NCI-H82 treated with DMSO at 0.1 percent for 48 hours (cell line): ENCODE measurements at regions not wholly inside any gene's neighbourhood (a gene's known extent, or its start where the extent isn't known, plus 50 kb on each side); places are given as distances from the start of the nearest gene placed in this dataset.
"Not testable (repeated sequence)": the region's sequence is repeated elsewhere in the genome, so short reads cannot be mapped to it uniquely, and the experiment has no call there.

Experiments used
- DNase-seq: peaks from one replicate; lab custom pipeline; 2025; ENCODE audit not compliant: unreplicated experiment; lab: John Stamatoyannopoulos, UW

DNA sequence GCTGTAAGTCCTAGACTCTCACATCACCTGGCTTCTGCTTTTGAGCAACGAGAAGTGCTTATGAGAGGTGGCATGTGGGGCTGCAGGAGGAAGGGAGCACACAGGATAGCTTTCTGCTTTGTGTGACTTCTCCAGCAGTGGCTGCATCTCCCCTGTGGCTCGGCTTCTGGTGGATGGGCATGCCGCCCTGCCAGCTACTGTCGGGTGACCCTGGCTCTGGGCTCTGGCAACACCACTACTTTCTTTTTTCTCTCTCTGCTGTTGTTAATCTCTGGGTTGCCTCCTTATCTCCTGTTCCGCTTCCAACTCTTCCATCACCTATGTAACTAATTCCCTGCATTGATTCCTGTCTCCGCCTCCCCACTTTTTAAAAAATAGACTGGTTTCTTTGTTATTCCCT lies 209.1 kb upstream of the DAAM1 start:
- no peak for DNase-seq

DNA sequence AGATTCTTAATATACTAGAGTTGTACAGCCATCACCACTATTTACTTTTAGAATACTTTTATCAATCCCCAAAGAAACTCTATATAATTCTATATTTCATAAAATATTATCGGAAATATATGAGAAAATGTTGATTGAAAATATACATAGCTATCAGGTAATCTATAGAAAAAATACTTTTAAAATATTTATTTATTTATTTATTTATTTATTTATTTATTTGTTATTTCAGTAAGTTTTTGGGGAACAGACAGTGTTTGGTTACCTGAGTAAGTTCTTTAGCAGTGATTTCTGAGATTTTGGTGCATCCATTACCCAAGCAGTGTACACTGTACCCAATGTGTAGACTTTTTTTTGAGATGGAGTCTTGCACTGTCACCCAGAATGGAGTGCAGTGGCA lies 206.6 kb upstream of the DAAM1 start:
- no peak for DNase-seq

DNA sequence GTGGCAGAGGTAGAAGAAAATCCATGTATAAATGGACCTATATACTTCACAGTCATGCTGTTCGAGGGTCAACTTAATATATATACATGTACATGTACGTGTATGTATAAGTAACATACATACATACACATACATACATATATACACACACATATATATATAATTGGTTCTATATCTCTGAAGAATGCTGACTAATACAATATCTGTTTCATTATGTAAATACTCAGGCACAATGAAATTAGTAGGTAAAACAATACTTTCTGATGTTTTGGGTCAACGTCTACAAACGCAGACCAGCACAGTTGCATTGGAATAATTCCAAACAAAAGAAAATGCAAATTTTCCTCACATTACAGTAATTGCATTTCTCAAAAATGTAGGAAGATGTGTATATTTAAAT lies 202.7 kb upstream of the DAAM1 start:
- DNase-seq = no peak

DNA sequence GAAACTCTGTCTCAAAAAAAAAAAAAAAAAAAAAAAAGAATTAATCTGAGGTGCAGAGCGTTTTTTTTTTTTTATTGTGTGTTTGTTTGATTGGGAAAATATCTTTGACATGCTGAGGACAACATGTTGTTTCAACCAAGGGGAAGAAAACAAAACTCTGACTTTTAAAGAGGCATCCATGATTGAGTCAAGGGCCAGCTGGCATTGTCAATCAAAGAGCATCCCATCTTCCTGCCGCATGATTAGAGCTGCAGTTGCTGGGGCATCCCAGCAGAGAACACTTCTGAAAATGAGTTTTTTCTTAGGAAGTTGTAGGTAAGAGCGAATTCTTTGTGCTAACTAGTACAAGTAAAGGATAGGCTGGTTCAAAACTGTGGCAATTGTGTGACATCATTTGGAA lies 200.9 kb upstream of the DAAM1 start:
- DNase-seq = no peak

DNA sequence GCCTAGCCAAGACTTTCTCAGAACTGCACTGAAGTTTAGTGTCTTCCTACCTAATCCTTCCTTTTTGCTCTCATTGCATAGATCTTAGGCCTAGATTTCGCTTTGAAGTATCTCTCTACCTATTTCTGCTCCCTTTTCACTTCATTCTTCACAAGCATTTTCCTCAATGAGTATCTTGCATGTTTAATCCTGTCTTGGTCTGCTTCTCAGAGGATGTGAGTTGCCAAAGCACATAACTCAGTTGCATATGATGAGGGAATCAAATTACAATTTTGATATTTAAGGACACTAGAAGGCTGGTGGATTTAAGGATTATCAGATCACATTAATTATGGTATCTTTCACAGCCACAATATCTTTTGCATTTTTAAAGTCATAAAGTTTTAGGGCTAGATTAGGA lies 195.5 kb upstream of the DAAM1 start:
- no peak for DNase-seq

DNA sequence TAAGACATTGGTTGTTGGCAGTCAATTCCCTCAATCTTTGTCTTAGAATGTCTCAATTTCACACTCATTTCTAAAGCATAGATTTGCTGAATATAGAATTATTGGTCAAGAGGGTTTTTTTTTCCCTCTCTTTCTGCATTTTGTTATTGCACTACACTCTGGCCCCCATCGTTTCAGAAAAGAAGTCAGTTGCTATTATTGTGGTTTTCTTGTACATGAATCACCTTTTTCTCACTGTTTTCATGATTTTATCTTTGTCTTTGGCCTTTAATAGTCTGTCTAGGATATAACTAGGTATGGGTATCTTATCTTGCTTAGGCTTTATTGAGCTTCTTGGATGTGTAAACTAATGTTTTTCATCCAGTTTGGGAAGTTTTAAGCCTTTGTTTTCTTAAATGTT lies 194.3 kb upstream of the DAAM1 start:
- DNase-seq = no peak

DNA sequence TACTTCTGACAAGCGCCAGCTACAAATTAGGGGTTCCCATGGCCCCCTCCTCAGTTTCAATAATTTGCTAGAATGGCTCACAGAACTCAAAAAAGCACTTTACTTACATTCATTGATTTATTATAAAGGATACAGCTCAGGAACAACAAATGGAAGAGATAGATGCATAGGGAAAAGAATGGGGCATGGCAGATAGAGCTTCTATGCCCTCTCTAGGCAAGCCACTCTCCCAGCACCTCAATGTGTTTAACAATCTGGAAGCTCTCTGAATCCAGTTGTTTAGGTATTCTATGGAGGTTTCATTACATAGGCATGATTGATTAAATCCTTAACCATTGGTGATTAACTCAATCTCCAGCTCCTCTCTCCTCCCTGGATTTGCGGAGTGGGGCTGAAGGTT lies 184.5 kb upstream of the DAAM1 start:
- no peak for DNase-seq

DNA sequence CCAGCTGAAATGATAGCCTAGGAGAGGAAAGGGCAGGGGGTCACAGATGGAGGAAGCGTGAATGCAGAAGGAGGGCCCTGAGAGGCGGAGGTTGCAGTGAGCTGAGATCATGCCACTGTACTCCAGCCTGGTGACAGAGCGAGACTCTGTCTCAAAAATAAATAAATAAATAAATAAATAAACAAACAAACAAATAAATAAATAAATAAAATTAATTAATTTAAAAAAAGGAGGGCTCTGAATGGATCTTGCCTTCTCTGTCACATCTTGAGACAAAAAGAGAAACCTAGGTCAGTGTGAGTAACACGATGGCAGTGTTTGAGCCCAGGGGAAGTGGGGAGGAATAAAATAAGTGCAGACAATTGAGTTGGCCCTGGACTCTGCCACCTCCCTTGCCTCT lies 182.3 kb upstream of the DAAM1 start:
- not testable (repeated sequence) for DNase-seq

DNA sequence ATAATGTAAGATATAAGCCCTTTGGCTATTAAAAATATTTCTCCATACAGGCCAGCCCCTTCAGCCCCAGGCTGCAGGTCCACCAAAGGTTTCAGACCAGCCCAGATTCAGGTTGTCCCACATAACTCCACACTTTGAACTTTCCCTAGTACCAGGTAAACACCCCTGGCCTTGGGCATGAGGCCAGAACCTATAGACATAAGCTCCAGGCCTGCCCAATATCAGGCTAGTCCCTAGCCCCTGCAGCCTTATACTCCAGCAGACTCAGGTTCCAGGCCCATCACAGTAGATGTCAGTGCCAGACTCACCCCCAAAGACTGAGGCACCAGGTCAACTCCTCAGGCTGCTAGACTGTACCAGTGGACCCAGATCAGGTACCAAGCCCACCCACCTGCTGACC lies 178.5 kb upstream of the DAAM1 start:
- no peak for DNase-seq

DNA sequence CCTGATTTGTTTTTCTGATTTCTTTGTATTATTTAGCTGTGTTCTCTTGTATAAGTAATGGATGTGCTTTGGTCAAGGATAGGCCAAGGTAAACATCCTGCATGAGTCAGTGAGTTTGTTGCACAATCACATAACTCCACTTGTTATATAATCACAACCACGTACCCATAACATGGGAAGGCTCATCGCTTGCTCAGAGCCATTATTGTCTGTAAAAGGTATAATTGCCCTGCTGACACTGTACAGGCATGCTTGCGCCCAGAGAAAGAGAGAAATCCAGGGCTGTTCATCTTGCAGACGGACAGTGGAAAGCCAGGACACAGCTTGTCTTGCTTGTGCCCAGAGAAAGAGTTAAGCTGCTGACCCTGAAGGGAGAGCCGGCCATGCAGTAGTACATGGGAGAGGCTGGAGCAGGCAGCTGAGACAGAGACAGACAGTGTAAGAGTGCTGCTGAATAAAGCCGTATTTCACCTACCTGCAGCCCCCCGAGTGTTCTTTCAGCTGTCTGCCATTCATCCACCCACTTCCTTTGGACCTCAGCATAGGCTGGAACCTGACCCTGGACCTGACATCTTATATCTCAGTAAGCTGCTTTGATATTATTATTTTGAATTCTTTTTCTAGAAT lies 174.7 kb upstream of the DAAM1 start:
- no peak for DNase-seq

DNA sequence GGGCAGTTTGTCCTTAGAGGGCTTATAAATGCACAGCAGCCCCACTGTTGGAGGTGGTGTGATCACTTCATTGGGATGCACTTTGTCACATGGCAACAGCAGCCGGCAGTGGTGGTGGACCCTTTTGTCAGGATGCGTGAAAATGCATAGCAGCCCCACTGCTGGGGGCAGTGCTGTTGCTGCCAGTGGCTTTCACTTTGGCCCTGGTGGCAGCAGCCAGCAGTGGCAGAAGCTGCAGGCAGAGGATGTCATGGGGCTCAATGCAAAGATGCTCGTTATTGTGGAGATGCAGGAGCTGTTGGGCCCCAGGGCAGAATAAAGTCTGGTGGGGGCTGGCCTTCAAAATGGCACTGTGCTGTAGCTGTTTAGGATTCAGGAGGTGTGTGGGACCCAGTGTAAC lies 173.0 kb upstream of the DAAM1 start:
- DNase-seq = no peak

DNA sequence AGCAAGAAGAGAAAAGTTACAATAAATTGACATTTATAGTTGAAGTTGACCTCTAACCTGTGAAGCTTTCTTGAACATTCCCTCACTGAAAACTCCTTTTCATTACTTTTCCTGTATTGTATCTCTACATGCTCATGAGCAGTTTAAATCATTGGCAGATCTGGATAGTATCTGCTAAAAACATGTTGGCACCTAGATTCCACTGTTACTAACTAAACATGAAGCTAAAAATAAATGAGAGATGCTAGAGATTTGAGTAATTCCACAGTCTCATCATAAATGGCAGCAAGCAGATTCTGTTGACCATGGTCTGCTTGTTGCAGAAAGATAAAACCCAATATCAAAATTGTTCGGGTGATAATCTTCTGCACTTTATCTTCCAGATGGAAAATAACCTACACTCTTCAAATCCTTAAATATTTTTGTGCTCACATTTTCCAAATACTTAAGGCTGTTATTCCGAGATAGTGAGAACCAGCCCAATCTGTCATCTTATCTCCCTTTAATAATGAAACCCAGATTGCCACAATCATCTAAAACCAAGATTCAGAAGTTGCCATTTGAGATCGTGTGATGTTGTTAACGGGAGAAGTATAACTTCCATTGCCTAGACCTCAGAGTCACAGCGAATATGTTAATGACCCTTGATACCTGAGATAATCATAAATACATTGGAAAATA lies 171.0 kb upstream of the DAAM1 start:
- no peak for DNase-seq

DNA sequence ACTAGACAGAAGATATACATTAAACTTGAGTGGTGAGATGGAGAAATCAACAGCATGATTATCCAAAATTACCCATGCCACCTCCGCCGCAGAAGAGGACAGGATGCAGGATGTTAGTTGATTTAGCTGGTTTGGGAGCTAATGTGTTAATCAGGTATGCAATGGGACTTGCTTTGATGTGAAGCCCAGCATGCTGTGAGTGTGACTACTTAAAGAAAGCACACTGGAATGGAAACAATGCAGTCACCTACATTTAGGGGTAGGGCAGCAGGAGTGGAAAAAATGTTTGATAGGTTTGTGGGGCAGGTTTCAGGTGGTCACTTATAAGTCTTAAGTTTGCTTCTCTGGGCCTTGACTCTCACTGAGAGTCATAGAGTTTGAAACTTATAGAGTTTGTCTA lies 170.0 kb upstream of the DAAM1 start:
- no peak for DNase-seq

DNA sequence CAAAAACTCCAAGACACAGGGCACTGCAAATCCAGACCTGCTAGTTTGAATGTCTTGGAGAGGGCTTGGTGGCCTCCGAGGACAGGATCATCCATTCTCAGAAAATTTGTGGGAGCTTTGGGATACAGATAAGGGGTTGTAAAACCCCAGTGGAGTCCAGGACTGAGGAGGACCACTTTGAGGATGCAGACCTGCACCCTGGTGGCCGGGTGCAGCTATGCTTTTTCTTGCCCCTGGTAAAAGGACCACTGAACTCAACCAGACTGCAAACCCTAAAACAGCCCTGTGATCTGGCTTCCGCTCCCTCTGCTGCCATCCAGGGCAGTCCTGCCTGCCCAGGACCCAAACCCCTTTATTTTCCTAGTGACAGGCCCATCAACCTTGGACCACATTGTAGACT lies 169.5 kb upstream of the DAAM1 start:
- no peak for DNase-seq

DNA sequence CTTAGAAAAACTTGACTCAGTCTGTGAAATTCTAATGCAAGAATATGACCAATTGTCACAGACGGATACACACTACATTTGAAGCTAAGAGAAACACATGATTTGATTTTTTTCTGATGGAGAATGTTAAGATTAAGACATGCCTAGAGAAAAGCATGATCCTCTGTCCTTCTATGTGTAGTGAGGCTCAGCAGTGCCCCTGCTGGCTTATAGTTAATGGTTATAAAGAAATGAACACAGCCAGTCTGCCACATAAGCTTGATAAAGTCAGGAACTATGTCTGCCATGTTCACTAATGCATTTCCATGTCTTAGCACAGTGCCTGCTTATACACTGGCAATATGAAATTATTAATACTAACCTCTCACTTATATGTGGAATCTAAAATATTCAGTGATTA lies 168.1 kb upstream of the DAAM1 start:
- peak; percentile 5 for DNase-seq

DNA sequence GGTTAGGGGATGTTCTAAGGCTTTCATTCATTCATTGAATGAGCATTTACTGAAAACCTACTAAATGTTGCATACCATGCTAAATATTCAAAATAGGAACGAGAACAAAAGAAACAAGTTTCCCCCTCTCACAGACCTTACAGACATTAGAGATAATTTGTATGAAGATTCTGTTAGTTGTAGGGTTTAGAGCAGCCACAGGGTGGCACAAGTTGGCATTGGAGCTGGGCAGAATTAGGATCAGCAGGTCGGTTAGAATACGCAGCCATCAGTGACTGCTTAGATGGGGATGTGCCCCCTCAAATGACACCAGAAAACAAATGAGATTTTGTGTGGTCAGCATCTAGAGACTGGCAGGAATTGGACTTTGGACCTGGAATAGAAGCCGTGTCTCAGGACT lies 166.3 kb upstream of the DAAM1 start:
- no peak for DNase-seq

DNA sequence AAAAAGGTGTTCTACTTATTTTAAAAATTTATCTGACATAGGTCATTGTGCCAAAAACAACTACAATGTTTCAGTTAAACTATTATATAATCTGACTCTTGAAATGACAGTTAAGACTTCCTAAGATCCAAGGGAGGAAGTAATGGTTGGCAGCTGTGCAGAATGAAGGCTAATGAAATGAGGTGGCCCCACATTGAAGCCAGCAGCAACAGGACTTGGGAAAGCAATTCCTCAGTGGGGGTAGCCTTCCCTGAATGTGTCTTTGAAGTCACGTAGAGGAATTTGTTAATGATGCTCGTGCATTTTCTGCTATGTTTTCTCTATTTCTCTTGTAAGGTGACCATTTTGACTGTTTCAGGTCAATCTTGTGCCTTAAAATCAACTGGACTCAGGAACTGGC lies 162.4 kb upstream of the DAAM1 start:
- no peak for DNase-seq

DNA sequence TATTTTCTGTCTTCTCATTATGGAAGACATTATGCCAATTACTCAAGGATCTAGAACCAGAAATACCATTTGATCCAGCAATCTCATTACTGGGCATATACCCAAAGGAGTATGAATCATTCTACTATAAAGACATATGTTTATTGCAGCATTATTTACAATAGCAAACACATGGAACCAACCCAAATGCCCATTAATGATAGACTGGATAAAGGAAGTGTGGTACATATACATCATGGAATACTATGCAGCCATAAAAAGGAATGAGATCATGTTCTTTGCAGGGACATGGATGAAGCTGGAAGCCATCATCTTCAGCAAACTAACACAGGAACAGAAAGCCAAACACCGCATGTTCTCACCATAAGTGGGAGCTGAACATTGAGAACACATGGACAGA lies 161.8 kb upstream of the DAAM1 start:
- DNase-seq = not testable (repeated sequence)

DNA sequence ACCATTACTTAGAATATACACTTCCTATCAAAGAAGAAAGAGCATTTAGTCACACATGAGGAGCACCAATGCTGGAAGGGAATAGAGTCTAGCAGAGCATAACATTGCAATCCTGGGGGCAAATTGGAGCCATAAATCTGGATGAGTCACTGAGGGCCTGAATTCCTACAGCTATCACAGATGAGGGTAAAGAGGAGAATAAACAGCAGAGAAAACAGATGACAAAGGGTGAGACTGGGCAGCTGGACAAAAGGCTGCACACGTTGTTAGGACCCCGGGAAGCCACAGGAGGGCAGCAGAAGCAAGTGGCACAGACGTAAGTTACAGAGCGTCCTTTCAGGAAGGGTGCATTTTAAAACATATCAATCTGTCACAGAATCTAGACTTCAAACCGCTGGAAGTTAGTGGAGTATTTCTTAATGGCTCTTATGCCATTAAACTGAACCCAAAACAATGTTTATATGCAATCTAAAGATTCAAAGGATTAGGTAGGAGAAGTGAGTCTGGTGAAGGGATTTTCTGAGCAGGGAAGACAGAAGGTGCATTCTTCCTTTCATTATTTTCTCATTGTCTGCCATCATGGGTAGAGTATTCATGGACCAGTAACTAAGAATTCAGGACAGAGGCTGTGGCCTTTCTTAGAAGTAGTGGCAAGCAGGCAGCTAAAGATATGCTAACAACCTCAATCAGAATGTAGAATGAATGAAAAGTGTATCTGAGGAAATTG lies 159.8 kb upstream of the DAAM1 start:
- DNase-seq = peak; percentile 69

DNA sequence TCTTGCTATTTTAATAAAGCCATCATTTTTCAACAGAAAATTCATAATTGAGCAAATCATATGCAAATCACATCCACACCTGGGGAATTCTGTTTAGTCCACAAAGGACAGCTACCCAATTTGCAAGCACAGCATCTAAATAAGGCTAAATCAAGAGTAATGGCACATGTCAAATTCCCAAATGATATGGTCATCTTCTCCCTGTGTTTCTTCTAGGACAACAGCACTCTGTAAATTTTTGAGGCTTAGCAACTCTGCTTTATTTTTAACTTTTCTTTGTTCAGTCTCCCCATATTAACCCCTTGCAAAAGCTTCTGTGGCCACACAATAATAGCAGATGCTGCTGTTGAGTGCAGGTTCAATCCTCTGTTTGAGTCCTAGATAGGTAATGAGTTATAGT lies 155.6 kb upstream of the DAAM1 start:
- no peak for DNase-seq

DNA sequence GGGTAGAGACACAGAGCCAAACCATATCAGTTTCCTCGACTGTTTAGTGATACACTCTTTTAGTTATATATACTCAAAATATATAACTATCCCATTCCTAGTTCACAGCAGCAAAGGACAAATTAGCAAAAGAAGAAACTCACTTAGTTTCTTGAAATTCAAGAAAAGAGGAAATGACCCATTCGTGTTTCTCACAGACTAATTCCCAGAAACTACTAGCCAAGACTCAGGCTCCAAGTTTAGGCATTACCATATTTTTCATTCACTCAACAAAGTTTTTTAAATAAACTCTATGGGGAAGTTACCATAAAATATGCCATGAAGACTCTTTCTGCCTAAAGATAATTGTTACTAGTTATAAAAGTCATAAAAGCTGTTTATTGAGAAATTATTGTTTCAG lies 152.3 kb upstream of the DAAM1 start:
- no peak for DNase-seq

DNA sequence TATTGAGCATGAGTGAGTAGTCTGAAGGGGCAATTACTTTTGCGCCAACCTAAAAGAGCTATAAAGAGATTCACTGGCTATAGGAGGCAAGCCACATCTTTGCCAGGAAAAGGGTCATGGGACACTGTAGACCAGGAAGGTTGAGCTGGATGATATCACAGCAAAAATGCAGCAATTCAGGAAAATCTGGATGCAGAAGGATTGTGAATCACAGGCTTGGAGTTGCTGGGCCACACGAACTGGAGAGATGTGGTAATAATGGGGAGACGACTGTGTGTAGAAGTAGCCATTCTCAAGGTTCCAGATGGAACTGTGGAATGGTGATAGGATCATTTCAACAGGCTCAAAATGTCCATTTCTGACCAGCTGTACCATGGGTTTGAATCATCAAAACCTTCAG lies 151.4 kb upstream of the DAAM1 start:
- DNase-seq = no peak

DNA sequence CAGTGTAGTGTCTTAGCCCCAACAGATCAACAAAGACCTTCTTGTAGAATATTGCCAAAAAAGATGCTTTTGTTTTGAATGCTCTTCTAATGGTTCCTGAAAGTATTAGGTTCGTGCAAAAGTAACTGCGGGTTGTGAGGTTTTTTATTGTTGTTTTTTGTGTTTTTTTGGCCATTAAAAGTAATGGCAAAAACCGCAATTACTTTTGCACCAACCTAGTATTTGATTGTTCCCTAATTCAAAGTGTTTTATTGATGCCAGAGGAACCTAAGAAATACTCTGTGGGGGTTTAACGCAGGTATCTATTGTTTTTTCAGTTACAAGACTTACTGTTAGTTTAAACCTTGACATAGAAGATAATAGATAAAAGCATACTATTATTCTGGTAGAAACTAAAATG lies 150.8 kb upstream of the DAAM1 start:
- no peak for DNase-seq
